K562 (cell line): ENCODE measurements at regions not wholly inside any gene's neighbourhood (a gene's known extent, or its start where the extent isn't known, plus 50 kb on each side); places are given as distances from the start of the nearest gene placed in this dataset.

Experiments used
- ATAC-seq: fragments of 200-7000 bp; cut with Tn5 transposase; 3 replicates; pipeline ENCODE4 v1.9.1; 2020; ENCODE audit warnings: moderate library complexity
- BruUV-seq: library from RNA; stranded (reverse); fragments of 400-500 nt; replicated peaks from 2 replicates; lab custom pipeline; 2021; lab: Mats Ljungman, UMichigan
- CTCF ChIA-PET: fragments of 300-600 bp; formaldehyde crosslinking; extraction: SDS; loops from one replicate; lab custom pipeline; 2021; ENCODE audit warnings: low intra/inter-chr PET ratio; lab: Yijun Ruan, JAX
- POLR2A ChIA-PET: fragments of 300-600, 350-650 bp; sonication (Branson Sonifier 250); formaldehyde crosslinking; extraction: SDS; loops from one replicate; lab custom pipeline; 2021; ENCODE audit warnings: antibody characterized with exemption, inconsistent platforms; lab: Yijun Ruan, JAX
- DNase-seq, 4 experiments: peaks; one replicate each; pipeline versions ENCODE4 v3.0.0 to v3.0.0-alpha.2; 2011 to 2018; ENCODE audit warnings: low spot score in 3 of 4, mixed read lengths in 3 of 4; ENCODE audit errors: extremely low read depth in 1 of 4
- FAIRE-seq: peaks from 2 replicates; lab custom pipeline; 2011; peaks lifted over from hg19 to GRCh38; lab: Jason Lieb, UNC
- H2AFZ ChIP-seq: 2 replicates; pipeline ENCODE4 v1.6.0; 2011; ENCODE audit warnings: low read depth, low read length, control low read depth, inconsistent platforms
- H3K27ac ChIP-seq: fragments of 200-600 bp; 3 replicates; pipeline ENCODE4 v1.8.0; 2011; ENCODE audit warnings: low read depth, mild to moderate bottlenecking, control low read depth, inconsistent platforms, low read length, moderate library complexity, mixed read lengths; ENCODE audit errors: extremely low read depth
- H3K27me3 ChIP-seq, 2 experiments: fragments of 300-600 bp in 1 of 2; 2 replicates in 1 of 2; 3 replicates in 1 of 2; pipeline versions ENCODE4 v1.6.0 to v1.8.0; 2011; ENCODE audit warnings: inconsistent platforms in 2 of 2, low read length in 2 of 2, mild to moderate bottlenecking in 1 of 2, mixed read lengths in 1 of 2, moderate library complexity in 1 of 2; ENCODE audit not compliant: control insufficient read depth in 2 of 2, insufficient read depth in 2 of 2
- H3K36me3 ChIP-seq: fragments of 300-600 bp; 3 replicates; pipeline ENCODE4 v1.8.0; 2011; ENCODE audit warnings: mild to moderate bottlenecking, low read length, inconsistent platforms; ENCODE audit not compliant: control insufficient read depth, insufficient read depth
- H3K4me1 ChIP-seq, 2 experiments: fragments of 200-600 bp in 1 of 2; replicated peaks in 1 of 2; 2 replicates in 1 of 2; 3 replicates in 1 of 2; pipeline versions ENCODE4 v1.5.1 to v1.8.0; 2011; ENCODE audit warnings: inconsistent platforms in 2 of 2, low read length in 2 of 2, mild to moderate bottlenecking in 1 of 2, mixed read lengths in 1 of 2, moderate library complexity in 1 of 2; ENCODE audit not compliant: control insufficient read depth in 2 of 2, insufficient read depth in 2 of 2
- H3K4me2 ChIP-seq: 2 replicates; pipeline ENCODE4 v1.6.1; 2011; ENCODE audit warnings: low read length, control low read depth, inconsistent platforms, mixed read lengths; ENCODE audit not compliant: insufficient read depth
- H3K4me3 ChIP-seq: fragments of 200-600 bp; sonication (generic), shearing (Covaris generic); 2 replicates; pipeline ENCODE4 v1.5.1; 2016; ENCODE audit warnings: control low read depth, inconsistent platforms
- H3K79me2 ChIP-seq: fragments of 200-600 bp; 3 replicates; pipeline ENCODE4 v1.8.0; 2011; ENCODE audit warnings: low read length, inconsistent platforms; ENCODE audit not compliant: control insufficient read depth, insufficient read depth
- H3K9ac ChIP-seq, 2 experiments: 2 replicates each; pipeline versions ENCODE4 v1.6.0 to v1.6.1; 2011; ENCODE audit warnings: low read depth in 2 of 2, low read length in 2 of 2, control low read depth in 1 of 2, inconsistent platforms in 1 of 2, mild to moderate bottlenecking in 1 of 2, mixed read lengths in 1 of 2; ENCODE audit not compliant: insufficient read depth in 1 of 2
- H3K9me1 ChIP-seq: one replicate; pipeline ENCODE4 v1.6.0; 2011; ENCODE audit warnings: inconsistent platforms, mild to moderate bottlenecking, low read length, moderate library complexity; ENCODE audit not compliant: control insufficient read depth, insufficient read depth
- H3K9me3 ChIP-seq: replicated peaks from 2 replicates; pipeline ENCODE4 v1.5.1; 2011; ENCODE audit warnings: low read depth, low read length, inconsistent platforms; ENCODE audit not compliant: control insufficient read depth, insufficient read depth
- H4K20me1 ChIP-seq: replicated peaks from 2 replicates; pipeline ENCODE4 v1.6.1; 2011; ENCODE audit warnings: low read length, inconsistent platforms, mixed read lengths; ENCODE audit not compliant: control insufficient read depth, insufficient read depth
- HCFC1 ChIP-seq: IDR thresholded peaks from 2 replicates; pipeline ENCODE4 v1.6.1; 2012; ENCODE audit warnings: low read depth, low read length, improper control_type of control experiment
- MEIS2 ChIP-seq: fragments of 450-650 bp; IDR thresholded peaks from 2 replicates; pipeline ENCODE4 v1.6.1; 2014; ENCODE audit warnings: mild to moderate bottlenecking; ENCODE audit not compliant: partially characterized antibody
- RBM17 ChIP-seq: fragments of 200-400 bp; formaldehyde crosslinking; IDR thresholded peaks from 2 replicates; pipeline ENCODE4 v1.6.1; 2017; ENCODE audit warnings: low read depth, mild to moderate bottlenecking, low read length, borderline replicate concordance
- SAFB2 ChIP-seq: fragments of 200-400 bp; formaldehyde crosslinking; IDR thresholded peaks from 2 replicates; pipeline ENCODE4 v1.6.1; 2018; ENCODE audit warnings: borderline replicate concordance, low read length, low read depth, moderate library complexity; ENCODE audit not compliant: severe bottlenecking
- ZFP30 ChIP-seq: fragments of 250-450 bp; sonication (Bioruptor Pico); IDR thresholded peaks from 2 replicates; pipeline ENCODE4 v1.8.0; 2022; ENCODE audit warnings: moderate library complexity, mild to moderate bottlenecking, inconsistent platforms, borderline replicate concordance
- WGBS: fragments of 100-300 bp; shearing (Covaris generic); methylation state at CpG from one replicate; pipeline ENCODE4 v1.1.6; 2016; ENCODE audit warnings: low coverage, mixed read lengths; ENCODE audit not compliant: insufficient coverage; ENCODE audit errors: missing lambda C conversion rate; 5-methylcytosine and 5-hydroxymethylcytosine counted together
- in situ Hi-C: fragments of 300-500 bp; cut with MboI; formaldehyde crosslinking; loops from 4 replicates; pipeline ENCODE4 v1.15.0; 2018; ENCODE audit warnings: inconsistent platforms, mixed read lengths
- intact Hi-C: fragments of 100-400 bp; cut with micrococcal nuclease; formaldehyde crosslinking; loops from 2 replicates; pipeline ENCODE4 v1.14.2; 2022
- TF ChIP-seq, protein P1 (sequence below): fragments of 250-450 bp; sonication (Bioruptor Pico); IDR thresholded peaks from 2 replicates; pipeline ENCODE4 v1.8.0; 2021; ENCODE audit warnings: borderline replicate concordance, mild to moderate bottlenecking, moderate library complexity; ENCODE audit not compliant: poor library complexity, severe bottlenecking

DNA sequence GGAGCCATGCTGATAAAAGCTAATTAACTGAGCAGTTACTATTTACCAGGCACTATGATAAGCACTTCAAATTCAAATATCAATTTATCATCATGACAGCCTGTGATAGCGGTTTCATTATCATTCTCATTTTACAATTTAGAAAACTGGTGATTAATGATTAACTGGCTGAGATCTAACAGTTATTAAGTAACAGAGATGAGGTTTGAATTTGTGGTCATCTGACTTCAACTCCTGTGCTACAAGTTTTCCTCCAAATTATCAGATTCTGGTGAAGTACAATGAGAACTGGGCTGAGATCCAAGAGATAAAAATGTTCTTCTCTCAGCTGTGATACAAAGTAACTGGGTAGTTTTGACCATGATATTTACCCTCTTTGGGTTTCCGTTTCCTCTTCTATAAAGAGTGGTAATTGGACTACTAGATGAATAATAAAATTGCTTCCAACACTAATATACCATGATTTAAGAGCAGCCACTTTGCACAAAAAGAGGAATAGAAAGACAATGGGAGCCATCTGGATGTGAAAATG lies 74.5 kb upstream of the CCNG1 start:
- CTCF ChIA-PET, result no interaction called here
- ATAC-seq, result no peak
- no peak for FAIRE-seq
- Histone ChIP-seq H3K4me1 (no peaks in the 10 kb centered on the region; a peak in 2 of 5 replicates), H3K27me3 (no peaks in the 10 kb centered on the region), H2AFZ (no peak overlapping the region), H3K9me3 (no peaks in the 10 kb centered on the region), H3K4me3 (no peak overlapping the region), H3K9me1 (no peaks in the 10 kb centered on the region), H3K27ac (no peak overlapping the region), H3K79me2 (no peaks in the 10 kb centered on the region), H3K9ac (no peak overlapping the region), H4K20me1 (no peaks in the 10 kb centered on the region), H3K36me3 (no peaks in the 10 kb centered on the region), H3K4me2 (no peak overlapping the region)
- intact Hi-C loops, result no loop called here
- no TSS peak for BruUV-seq
- 22% methylated on average over 2 of the region's 2 CpGs for WGBS
- POLR2A ChIA-PET, result no interaction called here
- DNase-seq, result no peak
- TF ChIP-seq HCFC1 (no peak), RBM17 (no peak), MEIS2 (peak; percentile 20)
- TF ChIP-seq, protein P1, sequence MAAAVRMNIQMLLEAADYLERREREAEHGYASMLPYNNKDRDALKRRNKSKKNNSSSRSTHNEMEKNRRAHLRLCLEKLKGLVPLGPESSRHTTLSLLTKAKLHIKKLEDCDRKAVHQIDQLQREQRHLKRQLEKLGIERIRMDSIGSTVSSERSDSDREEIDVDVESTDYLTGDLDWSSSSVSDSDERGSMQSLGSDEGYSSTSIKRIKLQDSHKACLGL (CRISPR knock-in tag), result no peak
- in situ Hi-C loops, result no loop called here

DNA sequence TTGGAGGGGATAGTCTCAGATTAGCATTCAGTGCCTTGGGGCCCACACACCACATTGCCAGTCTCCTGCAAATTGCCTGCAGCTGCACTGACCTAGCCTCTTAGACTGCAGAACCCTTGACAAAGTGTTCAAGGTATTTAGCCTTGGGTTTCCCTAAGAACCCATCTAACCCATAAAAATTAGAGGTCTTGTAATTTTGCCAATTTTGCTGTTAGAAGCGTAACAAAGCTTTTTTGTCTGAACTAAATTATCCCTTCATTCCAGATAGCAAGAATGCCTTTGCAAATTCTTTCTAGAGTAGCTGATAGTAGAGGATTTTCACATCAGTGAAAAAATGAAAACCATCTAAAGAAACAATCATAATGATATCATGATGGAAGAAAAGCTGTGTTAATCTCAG lies 74.0 kb upstream of the CCNG1 start:
- TF ChIP-seq SAFB2 (no peak), ZFP30 (CRISPR knock-in tag) (no peak)
- BruUV-seq, result no TSS peak
- 47% methylated on average over 1 of the region's 1 CpG for WGBS
- Histone ChIP-seq H3K36me3 (no peaks in the 10 kb centered on the region), H3K27me3 (no peaks in the 10 kb centered on the region), H3K4me1 (no peaks in the 10 kb centered on the region; a peak in 2 of 5 replicates), H2AFZ (no peak overlapping the region), H3K9me1 (no peaks in the 10 kb centered on the region), H4K20me1 (no peaks in the 10 kb centered on the region), H3K9ac (no peak overlapping the region), H3K4me3 (no peak overlapping the region), H3K27ac (no peak overlapping the region), H3K9me3 (no peaks in the 10 kb centered on the region), H3K79me2 (no peaks in the 10 kb centered on the region), H3K4me2 (no peak overlapping the region)
- CTCF ChIA-PET, result no interaction called here
- ATAC-seq, result no peak
- in situ Hi-C loops, result no loop called here
- intact Hi-C loops, result no loop called here
- no peak for FAIRE-seq
- no peak for DNase-seq
- POLR2A ChIA-PET, result no interaction called here
